ENCODE measurements at regions not wholly inside any gene's neighbourhood (a gene's known extent, or its start where the extent isn't known, plus 50 kb on each side); places are given as distances from the start of the nearest gene placed in this dataset.
"Not testable (repeated sequence)": the region's sequence is repeated elsewhere in the genome, so short reads cannot be mapped to it uniquely, and the experiment has no call there.

GRCh38 chr6:73984571-73985210 is 288.7 kb downstream of the CD109 start:
- Histone ChIP-seq H3K4me3 (ENCODE audit: low read depth, low read length) (no peak overlapping the region), H3K4me1 (no peaks in the 10 kb centered on the region), H3K9me3 (no peaks in the 10 kb centered on the region), H3K36me3 (no peaks in the 10 kb centered on the region), H3K27me3 (no peaks in the 10 kb centered on the region)
- DNase-seq, result no peak
- TF ChIP-seq, protein P1, sequence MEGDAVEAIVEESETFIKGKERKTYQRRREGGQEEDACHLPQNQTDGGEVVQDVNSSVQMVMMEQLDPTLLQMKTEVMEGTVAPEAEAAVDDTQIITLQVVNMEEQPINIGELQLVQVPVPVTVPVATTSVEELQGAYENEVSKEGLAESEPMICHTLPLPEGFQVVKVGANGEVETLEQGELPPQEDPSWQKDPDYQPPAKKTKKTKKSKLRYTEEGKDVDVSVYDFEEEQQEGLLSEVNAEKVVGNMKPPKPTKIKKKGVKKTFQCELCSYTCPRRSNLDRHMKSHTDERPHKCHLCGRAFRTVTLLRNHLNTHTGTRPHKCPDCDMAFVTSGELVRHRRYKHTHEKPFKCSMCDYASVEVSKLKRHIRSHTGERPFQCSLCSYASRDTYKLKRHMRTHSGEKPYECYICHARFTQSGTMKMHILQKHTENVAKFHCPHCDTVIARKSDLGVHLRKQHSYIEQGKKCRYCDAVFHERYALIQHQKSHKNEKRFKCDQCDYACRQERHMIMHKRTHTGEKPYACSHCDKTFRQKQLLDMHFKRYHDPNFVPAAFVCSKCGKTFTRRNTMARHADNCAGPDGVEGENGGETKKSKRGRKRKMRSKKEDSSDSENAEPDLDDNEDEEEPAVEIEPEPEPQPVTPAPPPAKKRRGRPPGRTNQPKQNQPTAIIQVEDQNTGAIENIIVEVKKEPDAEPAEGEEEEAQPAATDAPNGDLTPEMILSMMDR (IDR thresholded peaks at IDR 0.05; ENCODE audit: low read depth, low read length), result no peak

DNA sequence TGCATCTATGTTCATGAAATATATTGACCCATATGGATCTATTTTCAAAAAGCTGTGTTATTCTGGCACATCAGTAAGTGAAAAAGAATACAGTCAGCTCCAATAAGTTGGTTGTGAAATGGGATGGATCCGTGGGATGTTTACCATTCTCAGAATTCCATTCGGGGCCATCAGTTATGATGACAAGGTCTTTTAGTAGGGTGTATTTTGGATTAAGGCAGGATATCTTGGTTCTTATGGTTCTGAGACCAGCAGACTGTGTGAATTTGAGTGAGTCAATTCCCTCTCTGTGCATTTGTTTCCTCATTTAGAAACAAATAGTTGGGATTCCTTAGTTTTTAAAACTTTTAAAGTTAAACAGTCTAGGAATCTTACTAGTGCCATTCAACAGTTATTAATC is 287.4 kb downstream of the CD109 start:
- Histone ChIP-seq H3K36me3 (no peaks in the 10 kb centered on the region), H3K9me3 (no peaks in the 10 kb centered on the region), H3K4me1 (no peaks in the 10 kb centered on the region), H3K4me3 (ENCODE audit: low read depth, low read length) (no peak overlapping the region), H3K27me3 (no peaks in the 10 kb centered on the region)
- TF ChIP-seq, protein P1 (IDR thresholded peaks at IDR 0.05; ENCODE audit: low read depth, low read length), result no peak
- DNase-seq, result no peak

- no peak for DNase-seq
- TF ChIP-seq, protein P1 (IDR thresholded peaks at IDR 0.05; ENCODE audit: low read depth, low read length), result no peak
- no peaks in the 10 kb centered on the region for H3K4me1 ChIP-seq
- no peaks in the 10 kb centered on the region for H3K27me3 ChIP-seq
- H3K4me3 ChIP-seq (ENCODE audit: low read depth, low read length), result no peak overlapping the region
- H3K9me3 ChIP-seq, result no peaks in the 10 kb centered on the region
- no peaks in the 10 kb centered on the region for H3K36me3 ChIP-seq
Measured at GRCh38 chr6:73980096-73980495, 284.1 kb downstream of the CD109 start.

DNA sequence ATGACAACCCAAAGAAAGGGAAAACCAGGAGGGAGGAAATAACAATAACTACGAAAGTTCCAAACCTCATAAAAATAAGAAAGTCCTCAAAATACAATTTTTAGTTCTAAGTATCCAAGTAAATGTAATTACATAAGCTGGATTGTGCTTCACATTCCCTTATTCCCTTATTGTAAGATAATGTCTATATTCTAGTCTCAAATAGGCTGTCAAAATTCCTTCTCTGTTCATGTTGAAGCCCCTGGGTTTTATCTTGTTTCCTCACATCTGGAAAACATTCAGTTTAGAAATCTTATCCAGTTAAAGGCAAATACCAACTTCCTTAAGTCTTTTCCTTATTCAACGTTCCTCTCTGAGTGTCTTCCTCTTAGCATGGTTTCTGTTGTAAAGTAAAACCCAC is 282.3 kb downstream of the CD109 start:
- Histone ChIP-seq H3K9me3 (no peaks in the 10 kb centered on the region), H3K27me3 (no peaks in the 10 kb centered on the region), H3K36me3 (no peaks in the 10 kb centered on the region), H3K4me1 (no peaks in the 10 kb centered on the region), H3K4me3 (ENCODE audit: low read depth, low read length) (no peak overlapping the region)
- DNase-seq, result no peak
- TF ChIP-seq, protein P1 (IDR thresholded peaks at IDR 0.05; ENCODE audit: low read depth, low read length), result no peak

DNA sequence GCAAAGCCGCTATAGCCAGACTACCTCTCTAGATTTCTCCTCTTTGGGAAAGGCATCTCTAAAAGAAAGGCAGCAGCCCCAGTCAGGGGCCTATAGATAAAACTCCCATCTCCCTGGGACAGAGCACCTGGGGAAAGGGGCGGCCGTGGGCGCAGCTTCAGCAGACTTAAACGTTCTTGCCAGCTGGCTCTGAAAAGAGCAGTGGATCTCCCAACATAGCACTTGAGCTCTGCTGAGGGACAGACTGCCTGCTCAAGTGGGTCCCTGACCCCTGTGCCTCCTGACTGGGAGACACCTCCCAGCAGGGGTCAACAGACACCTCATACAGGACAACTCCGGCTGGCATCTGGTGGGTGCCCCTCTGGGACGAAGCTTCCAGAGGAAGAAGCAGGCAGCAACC is 276.5 kb downstream of the CD109 start:
- not testable (repeated sequence) for H3K36me3 ChIP-seq; H3K4me1 ChIP-seq; H3K9me3 ChIP-seq; DNase-seq; H3K4me3 ChIP-seq (ENCODE audit: low read depth, low read length); H3K27me3 ChIP-seq

- no peaks in the 10 kb centered on the region for H3K27me3 ChIP-seq
- TF ChIP-seq, protein P1 (IDR thresholded peaks at IDR 0.05; ENCODE audit: low read depth, low read length), result peak; percentile 66
- H3K9me3 ChIP-seq, result no peaks in the 10 kb centered on the region
- no peak overlapping the region for H3K4me3 ChIP-seq (ENCODE audit: low read depth, low read length)
- H3K4me1 ChIP-seq, result no peaks in the 10 kb centered on the region
- DNase-seq, result no peak
- H3K36me3 ChIP-seq, result no peaks in the 10 kb centered on the region
Measured at GRCh38 chr6:73969971-73970970, 274.3 kb downstream of the CD109 start.
